ENCODE measurements at regions not wholly inside any gene's neighbourhood (a gene's known extent, or its start where the extent isn't known, plus 50 kb on each side); places are given as distances from the start of the nearest gene placed in this dataset.

DNA sequence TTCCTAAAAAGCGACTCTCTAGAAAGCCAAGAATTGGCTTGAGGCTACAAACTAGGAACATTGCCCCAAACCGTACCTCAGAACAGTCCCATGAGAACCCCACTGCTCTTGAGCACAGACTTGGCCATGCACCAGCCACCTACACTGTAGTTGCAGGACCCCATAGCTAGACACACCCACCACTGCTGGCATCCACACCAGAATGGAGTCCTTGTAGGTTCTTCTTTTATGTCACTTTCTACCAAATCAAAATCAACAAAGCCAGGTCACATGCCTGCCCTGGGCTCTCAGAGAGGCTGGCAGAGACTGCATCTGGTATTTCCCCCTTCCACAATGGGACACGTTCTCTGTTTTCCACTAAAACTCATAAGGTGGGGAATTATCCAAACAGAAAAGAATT, 290.5 kb downstream of the SHOX2 start:
- DNase-seq (ENCODE audit: low read depth), result no peak
- Histone ChIP-seq H3K4me3 (ENCODE audit: low read depth, low read length) (no peak overlapping the region), H3K36me3 (ENCODE audit: control insufficient read depth, insufficient read depth, low read length) (no peaks in the 10 kb centered on the region), H3K27me3 (ENCODE audit: control insufficient read depth, insufficient read depth, low read length) (no peaks in the 10 kb centered on the region)
- no peak for TF ChIP-seq CTCF (IDR thresholded peaks at IDR 0.05; ENCODE audit: insufficient read depth, low read length, poor library complexity, severe bottlenecking)

DNA sequence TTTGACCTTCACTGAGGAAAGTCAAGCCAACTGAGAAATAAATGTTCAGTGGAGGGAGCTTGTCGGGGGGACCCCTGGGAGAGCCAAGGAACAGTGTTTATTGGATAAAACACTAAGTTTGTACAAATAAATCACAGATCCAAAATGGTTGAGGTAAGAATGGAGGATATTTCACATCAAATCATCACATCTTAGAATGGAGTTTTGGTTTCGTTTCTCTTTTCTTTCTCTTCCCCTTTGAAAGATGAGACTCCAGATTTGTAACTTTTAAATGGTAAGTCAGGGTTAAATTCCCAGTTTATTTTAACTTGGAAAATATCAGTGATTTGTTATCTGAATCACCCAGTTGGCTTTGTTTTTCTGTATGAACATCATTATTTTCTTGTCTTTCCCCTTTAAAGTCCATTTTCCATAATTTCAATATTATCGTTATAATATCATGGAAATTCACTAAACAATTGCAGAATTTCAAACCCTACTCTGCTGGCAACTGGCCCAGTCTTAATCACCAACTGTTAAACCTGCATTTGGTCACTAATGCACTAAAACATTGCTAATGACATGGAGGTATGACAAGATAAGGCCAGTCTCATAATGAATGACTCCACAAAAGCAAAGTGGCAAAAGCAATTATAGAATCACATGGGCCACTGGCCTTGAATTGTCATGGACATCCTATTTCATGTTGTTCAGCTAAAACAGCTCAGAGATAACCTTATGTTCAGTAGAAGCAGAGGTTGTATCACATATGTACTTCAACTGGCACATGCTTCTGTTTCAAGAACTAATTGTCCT, 295.1 kb downstream of the SHOX2 start:
- DNase-seq (ENCODE audit: low read depth), result no peak
- Histone ChIP-seq H3K27me3 (ENCODE audit: control insufficient read depth, insufficient read depth, low read length) (no peaks in the 10 kb centered on the region), H3K4me3 (ENCODE audit: low read depth, low read length) (no peak overlapping the region), H3K36me3 (ENCODE audit: control insufficient read depth, insufficient read depth, low read length) (no peaks in the 10 kb centered on the region)
- TF ChIP-seq CTCF (IDR thresholded peaks at IDR 0.05; ENCODE audit: insufficient read depth, low read length, poor library complexity, severe bottlenecking), result no peak

DNA sequence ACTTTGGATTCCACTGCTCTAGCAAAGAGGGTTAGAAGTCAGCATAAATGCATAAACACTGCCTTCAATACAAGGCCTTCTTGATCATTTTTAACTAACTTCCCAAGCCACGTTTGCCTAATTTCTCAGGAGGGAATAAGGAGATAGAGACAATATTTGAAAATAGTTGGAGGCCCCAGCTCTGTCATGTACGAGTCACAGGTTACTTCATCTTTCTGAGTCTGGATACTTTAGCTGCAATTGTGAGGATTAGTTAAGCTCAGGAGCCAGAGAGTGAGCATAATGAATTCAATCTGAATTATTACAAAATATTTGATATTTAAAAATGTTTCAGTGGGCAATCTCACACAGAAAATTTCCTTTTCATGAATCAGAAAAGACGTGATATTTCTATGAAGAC, 298.9 kb downstream of the SHOX2 start:
- Histone ChIP-seq H3K4me3 (ENCODE audit: low read depth, low read length) (no peak overlapping the region), H3K36me3 (ENCODE audit: control insufficient read depth, insufficient read depth, low read length) (no peaks in the 10 kb centered on the region), H3K27me3 (ENCODE audit: control insufficient read depth, insufficient read depth, low read length) (no peaks in the 10 kb centered on the region)
- TF ChIP-seq CTCF (IDR thresholded peaks at IDR 0.05; ENCODE audit: insufficient read depth, low read length, poor library complexity, severe bottlenecking), result no peak
- no peak for DNase-seq (ENCODE audit: low read depth)

GRCh38 chr3:157805538-157805937, 300.7 kb downstream of the SHOX2 start:
- Histone ChIP-seq H3K4me3 (ENCODE audit: low read depth, low read length) (no peak overlapping the region), H3K36me3 (ENCODE audit: control insufficient read depth, insufficient read depth, low read length) (no peaks in the 10 kb centered on the region), H3K27me3 (ENCODE audit: control insufficient read depth, insufficient read depth, low read length) (no peaks in the 10 kb centered on the region)
- no peak for TF ChIP-seq CTCF (IDR thresholded peaks at IDR 0.05; ENCODE audit: insufficient read depth, low read length, poor library complexity, severe bottlenecking)
- DNase-seq (ENCODE audit: low read depth), result no peak

GRCh38 chr3:157794771-157795170, 291.6 kb upstream of the VEPH1 start:
- no peak overlapping the region for H3K4me3 ChIP-seq (ENCODE audit: low read depth, low read length)
- H3K27me3 ChIP-seq (ENCODE audit: control insufficient read depth, insufficient read depth, low read length), result no peaks in the 10 kb centered on the region
- no peak for TF ChIP-seq CTCF (IDR thresholded peaks at IDR 0.05; ENCODE audit: insufficient read depth, low read length, poor library complexity, severe bottlenecking)
- no peaks in the 10 kb centered on the region for H3K36me3 ChIP-seq (ENCODE audit: control insufficient read depth, insufficient read depth, low read length)
- no peak for DNase-seq (ENCODE audit: low read depth)

GRCh38 chr3:157793745-157794144, 290.5 kb upstream of the VEPH1 start:
- Histone ChIP-seq H3K36me3 (ENCODE audit: control insufficient read depth, insufficient read depth, low read length) (no peaks in the 10 kb centered on the region), H3K4me3 (ENCODE audit: low read depth, low read length) (no peak overlapping the region), H3K27me3 (ENCODE audit: control insufficient read depth, insufficient read depth, low read length) (no peaks in the 10 kb centered on the region)
- no peak for TF ChIP-seq CTCF (IDR thresholded peaks at IDR 0.05; ENCODE audit: insufficient read depth, low read length, poor library complexity, severe bottlenecking)
- DNase-seq (ENCODE audit: low read depth), result no peak
